HG03442 (cell line): ENCODE measurements at regions not wholly inside any gene's neighbourhood (a gene's known extent, or its start where the extent isn't known, plus 50 kb on each side); places are given as distances from the start of the nearest gene placed in this dataset.

Source experiments
- ATAC-seq: cut with Tn5 transposase; IDR thresholded peaks from one replicate; pipeline ENCODE4 v1.9.1; 2021; ENCODE audit warnings: mild to moderate bottlenecking, moderate library complexity; ENCODE audit not compliant: unreplicated experiment

DNA sequence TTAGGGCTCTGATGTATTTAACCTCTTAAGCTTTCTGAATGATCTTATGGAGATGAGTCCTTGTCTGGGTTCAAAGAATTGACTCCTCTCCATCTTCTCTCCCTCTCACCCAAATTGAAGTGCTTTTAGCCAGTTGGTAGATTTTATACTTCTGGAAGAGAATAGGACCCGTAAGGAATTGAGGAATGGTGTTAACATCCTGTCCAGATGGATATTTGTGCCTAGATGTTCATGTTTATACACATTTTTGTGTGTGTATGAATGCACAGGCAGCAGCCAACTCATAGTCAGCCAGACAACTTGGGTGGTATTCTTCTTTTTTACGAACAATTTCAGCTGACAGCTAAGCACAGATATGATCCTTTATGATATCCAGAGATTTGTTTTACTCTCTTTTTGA lies 449.6 kb upstream of the RGS6 start:
- no peak for ATAC-seq

DNA sequence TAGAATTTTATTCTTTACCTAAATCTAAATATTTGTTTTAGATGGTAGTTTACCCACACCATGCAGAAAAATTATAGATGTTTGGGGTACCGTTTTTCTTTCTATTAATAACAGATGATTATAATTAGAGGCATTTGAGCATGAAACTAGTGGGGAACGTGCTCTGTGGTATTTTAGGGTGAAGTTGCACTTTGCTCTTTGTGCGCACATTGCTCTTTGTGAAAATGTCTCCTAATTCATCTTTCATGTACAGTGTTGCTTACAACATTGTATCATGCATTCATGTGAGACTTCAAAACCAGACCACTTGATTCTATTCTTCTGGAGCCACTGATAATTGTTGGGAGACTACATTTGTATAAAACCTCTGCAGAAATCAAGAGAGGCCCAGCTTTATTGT lies 449.1 kb upstream of the RGS6 start:
- ATAC-seq: no peak

- ATAC-seq: no peak
These were observed 446.4 kb upstream of the RGS6 start for GRCh38 chr14:71485833-71486232.

DNA sequence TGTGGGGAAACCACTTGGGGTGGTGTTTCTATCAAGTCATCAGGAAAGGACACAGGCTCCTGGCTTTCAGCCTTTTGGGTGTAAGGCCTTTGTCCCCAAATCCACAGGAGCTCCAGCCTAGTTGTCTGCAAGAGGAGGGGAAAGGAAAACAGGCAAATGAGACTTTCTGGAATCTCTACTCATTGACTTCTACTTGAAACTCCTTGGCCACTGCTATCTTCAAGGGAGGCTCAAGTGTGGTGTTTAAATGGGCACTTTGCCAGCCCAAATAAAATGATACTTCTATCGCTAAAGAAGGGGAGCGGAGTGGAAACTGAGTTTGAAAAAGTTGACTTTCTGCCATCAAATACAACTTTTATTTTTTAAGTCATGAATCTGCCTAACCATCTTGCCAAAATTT lies 445.9 kb upstream of the RGS6 start:
- no peak for ATAC-seq

DNA sequence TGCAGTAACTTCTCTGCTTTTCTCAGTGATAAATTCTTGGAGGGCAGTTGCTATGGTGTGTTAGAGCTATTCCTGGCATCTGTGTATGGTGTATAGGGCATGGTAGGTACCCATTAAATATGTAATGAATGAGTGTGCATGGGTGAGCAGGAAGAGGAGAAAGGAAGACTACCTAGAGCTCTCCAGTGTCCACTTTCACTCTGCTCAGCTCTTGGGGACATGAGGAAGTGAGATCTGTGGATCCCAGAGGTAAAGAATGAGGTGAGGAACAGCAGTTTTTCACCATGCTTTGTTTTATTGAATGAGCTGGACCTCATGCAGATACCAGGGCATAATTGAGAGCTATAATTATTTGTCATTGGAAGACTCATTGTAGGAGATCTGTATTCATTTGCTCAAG lies 444.8 kb upstream of the RGS6 start:
- no peak for ATAC-seq

- ATAC-seq: no peak
These were observed 444.3 kb upstream of the RGS6 start for GRCh38 chr14:71487941-71488340.

GRCh38 chr14:71488703-71489191 lies 443.5 kb upstream of the RGS6 start:
- ATAC-seq: no peak

- no peak for ATAC-seq
These were observed 442.5 kb upstream of the RGS6 start for GRCh38 chr14:71489742-71490141.

DNA sequence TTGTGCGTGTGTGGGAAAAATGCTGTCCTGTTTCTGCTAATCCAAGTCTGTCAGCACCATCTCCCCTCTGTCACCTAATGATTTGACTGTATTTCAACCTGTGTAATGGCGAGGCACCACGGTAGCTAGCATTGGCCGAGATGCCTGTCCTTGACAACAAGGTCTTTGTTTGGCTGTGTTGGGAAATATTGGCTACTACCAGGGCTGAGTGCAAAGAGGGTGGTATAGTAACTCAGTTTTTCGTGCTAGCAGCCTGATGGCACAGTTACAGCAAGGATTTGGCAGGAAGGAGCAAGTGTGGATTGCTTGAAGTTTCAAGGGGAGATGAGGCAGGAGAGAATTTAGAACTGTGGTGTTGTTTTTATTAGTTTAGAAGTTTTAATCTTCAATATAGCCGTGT lies 440.3 kb upstream of the RGS6 start:
- ATAC-seq: no peak

- no peak for ATAC-seq
These were observed 439.9 kb upstream of the RGS6 start for GRCh38 chr14:71492346-71492745.

DNA sequence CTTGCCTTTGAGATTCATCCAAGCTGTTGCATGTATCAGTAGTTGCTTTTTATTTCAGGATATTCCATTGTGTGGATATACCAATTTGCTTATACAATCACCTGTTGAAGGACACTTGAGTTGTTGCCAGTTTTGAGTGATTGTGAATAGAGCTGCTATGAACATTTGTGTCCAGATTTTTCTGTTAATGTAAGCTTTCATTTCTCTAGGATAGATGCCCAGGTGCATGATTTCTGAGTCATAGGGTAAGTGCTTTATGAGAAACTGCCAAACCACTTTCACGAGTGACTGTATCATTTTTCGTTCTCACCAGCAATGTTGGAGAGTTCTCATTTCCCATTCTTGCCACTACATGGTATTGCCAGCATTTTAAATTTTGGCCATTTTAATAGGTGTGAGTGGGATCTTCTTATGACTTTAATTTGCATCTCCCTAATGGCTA lies 434.6 kb upstream of the RGS6 start:
- peak; percentile 71 for ATAC-seq

GRCh38 chr14:71498212-71498611 lies 434.0 kb upstream of the RGS6 start:
- peak; percentile 29 for ATAC-seq

GRCh38 chr14:71499018-71499417 lies 433.2 kb upstream of the RGS6 start:
- ATAC-seq: no peak

DNA sequence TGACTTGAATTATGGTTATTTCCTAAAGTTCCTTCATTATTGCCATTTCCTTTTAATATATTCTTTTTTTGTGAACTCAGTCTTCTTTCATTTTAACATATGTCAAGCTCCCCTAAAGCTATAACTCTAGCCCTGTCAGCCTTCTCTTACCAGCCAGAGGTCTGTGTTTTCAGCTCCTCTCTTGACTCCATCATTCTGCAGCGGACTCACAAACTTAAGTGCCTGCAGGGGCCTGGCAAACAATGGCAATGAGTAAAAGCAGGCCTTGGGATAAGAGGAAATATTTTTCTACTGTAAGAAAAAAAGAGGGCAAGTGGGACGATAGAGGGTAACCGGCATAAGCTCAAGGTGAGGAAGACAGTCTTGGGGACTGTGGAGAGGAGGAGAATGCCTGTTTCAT lies 424.5 kb upstream of the RGS6 start:
- ATAC-seq: no peak

DNA sequence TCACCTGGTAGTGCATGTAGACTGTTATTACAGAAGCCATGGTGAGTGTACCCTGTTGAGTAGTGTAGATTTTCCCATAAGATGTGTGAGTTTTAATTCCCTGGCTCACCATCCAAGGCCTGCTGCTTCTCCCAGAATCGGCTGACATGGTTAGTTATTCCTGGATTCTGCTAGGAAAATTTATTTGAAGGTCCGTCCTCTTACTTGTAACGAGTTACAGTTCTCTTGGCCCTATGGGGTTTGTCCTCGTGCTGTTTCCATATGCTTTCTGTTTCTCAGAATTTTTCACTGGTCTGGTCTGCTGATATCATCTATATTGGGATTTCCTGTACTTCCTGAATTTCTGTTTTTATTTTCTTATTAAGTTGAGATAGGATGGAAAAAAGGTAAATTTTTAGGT lies 423.3 kb upstream of the RGS6 start:
- no peak for ATAC-seq

GRCh38 chr14:71511152-71511551 lies 421.1 kb upstream of the RGS6 start:
- no peak for ATAC-seq

DNA sequence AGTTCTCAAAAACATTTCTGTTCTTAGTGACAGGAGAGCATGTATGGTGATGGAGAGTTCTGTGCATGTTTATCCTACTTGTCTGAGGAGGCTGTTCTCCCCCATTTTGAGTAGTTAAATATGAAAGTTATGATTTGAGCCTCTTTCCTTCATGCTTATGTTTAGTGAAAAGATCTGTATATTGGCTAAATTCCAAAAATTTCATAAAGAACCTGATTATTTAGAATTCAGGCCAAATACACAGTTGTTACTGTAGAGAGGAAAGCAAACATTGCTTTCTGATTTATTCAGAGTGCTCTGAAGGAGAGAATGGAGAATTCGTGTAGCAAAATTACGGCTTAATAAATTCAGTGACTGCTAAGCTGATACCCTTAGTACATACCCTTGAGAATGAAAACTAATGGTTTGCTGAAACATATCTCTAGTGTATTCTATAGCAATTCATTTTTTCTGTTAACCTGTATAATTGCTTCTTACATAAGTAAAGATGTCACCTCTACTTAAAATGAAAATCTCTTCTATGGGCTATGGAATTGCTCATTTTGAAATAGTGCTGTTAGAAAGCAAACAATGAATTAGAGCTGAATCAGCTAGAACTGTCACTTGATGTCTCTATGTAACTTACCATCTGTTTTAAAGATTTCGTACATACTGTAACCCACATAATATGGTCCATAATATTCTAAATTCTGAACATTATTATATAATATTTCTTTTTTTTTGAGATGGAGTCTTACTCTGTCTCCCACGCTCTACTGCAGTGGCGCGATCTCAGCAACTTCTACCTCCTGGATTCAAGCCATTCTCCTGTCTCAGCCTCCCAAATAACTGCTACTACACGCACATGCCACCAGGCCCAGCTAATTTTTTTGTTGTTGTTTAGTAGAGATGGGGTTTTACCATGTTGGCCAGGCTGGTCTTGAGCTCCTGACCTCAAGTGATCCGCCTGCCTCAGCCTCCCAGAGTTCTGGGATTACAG lies 417.0 kb upstream of the RGS6 start:
- no peak for ATAC-seq

GRCh38 chr14:71521238-71522135 lies 410.7 kb upstream of the RGS6 start:
- no peak for ATAC-seq

- peak; percentile 80 for ATAC-seq
These were observed 408.5 kb upstream of the RGS6 start for GRCh38 chr14:71523630-71524319.

- no peak for ATAC-seq
These were observed 407.8 kb upstream of the RGS6 start for GRCh38 chr14:71524320-71524982.
